A172 (cell line): ENCODE measurements at regions not wholly inside any gene's neighbourhood (a gene's known extent, or its start where the extent isn't known, plus 50 kb on each side); places are given as distances from the start of the nearest gene placed in this dataset.
A peak's percentile ranks its signal among the peaks of the same experiment; 100 is the strongest.

Experiments used
- DNase-seq: peaks from one replicate; pipeline ENCODE4 v3.0.0-alpha.2; 2015; ENCODE audit warnings: low spot score

GRCh38 chr18:29250259-29250658 is 1073.3 kb upstream of the CDH2 start:
- DNase-seq, result no peak

- no peak for DNase-seq
Observed at GRCh38 chr18:29248805-29249204, 1071.9 kb upstream of the CDH2 start.

GRCh38 chr18:29241199-29241598 is 1064.3 kb upstream of the CDH2 start:
- DNase-seq, result no peak

- no peak for DNase-seq
Observed at GRCh38 chr18:29234751-29235150, 1057.8 kb upstream of the CDH2 start.

- DNase-seq, result peak; percentile 4
Observed at GRCh38 chr18:29226213-29226612, 1049.3 kb upstream of the CDH2 start.

GRCh38 chr18:29225351-29225750 is 1048.4 kb upstream of the CDH2 start:
- no peak for DNase-seq

GRCh38 chr18:29218091-29218490 is 1041.2 kb upstream of the CDH2 start:
- no peak for DNase-seq

- DNase-seq, result no peak
Observed at GRCh38 chr18:29217124-29217915, 1040.4 kb upstream of the CDH2 start.

GRCh38 chr18:29198834-29199233 is 1021.9 kb upstream of the CDH2 start:
- DNase-seq, result no peak

GRCh38 chr18:29196307-29196706 is 1019.4 kb upstream of the CDH2 start:
- no peak for DNase-seq

- peak; percentile 23 for DNase-seq
Observed at GRCh38 chr18:29191263-29191662, 1014.3 kb upstream of the CDH2 start.

GRCh38 chr18:29188760-29189159 is 1011.8 kb upstream of the CDH2 start:
- DNase-seq, result no peak

- DNase-seq, result no peak
Observed at GRCh38 chr18:29185801-29186200, 1008.9 kb upstream of the CDH2 start.

GRCh38 chr18:29184654-29185053 is 1007.7 kb upstream of the CDH2 start:
- no peak for DNase-seq

GRCh38 chr18:29181151-29181901 is 1004.4 kb upstream of the CDH2 start:
- DNase-seq, result peak; percentile 85

GRCh38 chr18:29176681-29177080 is 999.8 kb upstream of the CDH2 start:
- no peak for DNase-seq

GRCh38 chr18:29174891-29175290 is 998.0 kb upstream of the CDH2 start:
- no peak for DNase-seq

GRCh38 chr18:29172756-29173067 is 995.8 kb upstream of the CDH2 start:
- no peak for DNase-seq

- no peak for DNase-seq
Observed at GRCh38 chr18:29171892-29172755, 995.2 kb upstream of the CDH2 start.

GRCh38 chr18:29169599-29169998 is 992.7 kb upstream of the CDH2 start:
- DNase-seq, result no peak

- DNase-seq, result peak; percentile 96
Observed at GRCh38 chr18:29164993-29165599, 988.2 kb upstream of the CDH2 start.
